Natural killer cell (primary cell): ENCODE measurements at regions not wholly inside any gene's neighbourhood (a gene's known extent, or its start where the extent isn't known, plus 50 kb on each side); places are given as distances from the start of the nearest gene placed in this dataset.

Experiments used
- ATAC-seq, 3 donors: fragments of 150-1000 bp in 2 of 3; fragments of 200-7000 bp in 1 of 3; cut with Tn5 transposase; 1 replicate in 1 of 3; 2 replicates in 2 of 3; pipeline ENCODE4 v1.10.0; 2021; ENCODE audit warnings: mild to moderate bottlenecking in 2 of 3, moderate library complexity in 2 of 3
- DNase-seq, 2 donors: peaks; one replicate each; pipeline versions ENCODE4 v3.0.0 to v3.0.0-alpha.2; 2013 to 2021; ENCODE audit warnings: mixed read lengths in 1 of 2
- H3K27ac ChIP-seq: one replicate; pipeline ENCODE4 v1.5.1; 2013; ENCODE audit warnings: mild to moderate bottlenecking, low read length
- H3K27me3 ChIP-seq: one replicate; pipeline ENCODE4 v1.6.1; 2013; ENCODE audit warnings: low read length; ENCODE audit not compliant: control insufficient read depth, insufficient read depth
- H3K36me3 ChIP-seq: one replicate; pipeline ENCODE4 v1.6.1; 2013; ENCODE audit warnings: low read length; ENCODE audit not compliant: control insufficient read depth, insufficient read depth
- H3K4me1 ChIP-seq: one replicate; pipeline ENCODE4 v1.6.1; 2013; ENCODE audit warnings: low read length; ENCODE audit not compliant: control insufficient read depth, insufficient read depth
- H3K4me3 ChIP-seq: one replicate; pipeline ENCODE4 v1.5.1; 2013; ENCODE audit warnings: low read length
- H3K9me3 ChIP-seq: one replicate; pipeline ENCODE4 v1.6.1; 2013; ENCODE audit warnings: low read length; ENCODE audit not compliant: control insufficient read depth, insufficient read depth
- H3K27ac Mint-ChIP-seq, 2 donors: one replicate each; pipeline ENCODE4 v1.8.0; 2022; ENCODE audit warnings: mild to moderate bottlenecking in 2 of 2, mixed read lengths in 2 of 2, moderate library complexity in 1 of 2
- H3K27me3 Mint-ChIP-seq, 2 donors: one replicate each; pipeline ENCODE4 v1.8.0; 2022; ENCODE audit warnings: low read depth in 2 of 2, mixed read lengths in 2 of 2
- H3K36me3 Mint-ChIP-seq: one replicate; pipeline ENCODE4 v1.8.0; 2022; ENCODE audit warnings: mixed read lengths
- H3K4me1 Mint-ChIP-seq, 2 donors: one replicate each; pipeline ENCODE4 v1.8.0; 2022; ENCODE audit warnings: mixed read lengths in 2 of 2
- H3K4me3 Mint-ChIP-seq: one replicate; pipeline ENCODE4 v1.8.0; 2022; ENCODE audit warnings: mild to moderate bottlenecking, moderate library complexity, mixed read lengths
- H3K9me3 Mint-ChIP-seq, 2 donors: one replicate each; pipeline ENCODE4 v1.8.0; 2022; ENCODE audit warnings: mixed read lengths in 2 of 2
- CTCF ChIP-seq: fragments of 200-600 bp; IDR thresholded peaks from one replicate; pipeline ENCODE4 v1.8.0; 2022; ENCODE audit warnings: antibody characterized with exemption
- WGBS: methylation state at CpG from one replicate; pipeline ENCODE4 v1.1.7; 2013; ENCODE audit warnings: missing lambda C conversion rate; ENCODE audit not compliant: insufficient coverage; 5-methylcytosine and 5-hydroxymethylcytosine counted together
- intact Hi-C: fragments of 100-400 bp; cut with micrococcal nuclease; formaldehyde crosslinking; loops from one replicate; pipeline ENCODE4 v1.14.2; 2022

- Mint-ChIP-seq H3K4me1 (no peaks in the 10 kb centered on the region), H3K36me3 (no peaks in the 10 kb centered on the region), H3K27ac (no peak overlapping the region), H3K4me3 (no peak overlapping the region), H3K27me3 (no peaks in the 10 kb centered on the region), H3K9me3 (peaks cover 0 to 3% of the 10 kb centered on the region in 2 donors)
- ATAC-seq (no peak), DNase-seq (peak in 1 of 2 donors; percentile 41)
- TF ChIP-seq CTCF = no peak
- Histone ChIP-seq H3K9me3 (no peaks in the 10 kb centered on the region), H3K4me1 (no peaks in the 10 kb centered on the region), H3K27ac (no peak overlapping the region), H3K4me3 (no peak overlapping the region), H3K36me3 (no peaks in the 10 kb centered on the region), H3K27me3 (no peaks in the 10 kb centered on the region)
- WGBS = 0% methylated on average over 2 of the region's 2 CpGs
- intact Hi-C loops = no loop called here
Measured at GRCh38 chr6:101011186-101011585, 130.1 kb upstream of the ASCC3 start.

DNA sequence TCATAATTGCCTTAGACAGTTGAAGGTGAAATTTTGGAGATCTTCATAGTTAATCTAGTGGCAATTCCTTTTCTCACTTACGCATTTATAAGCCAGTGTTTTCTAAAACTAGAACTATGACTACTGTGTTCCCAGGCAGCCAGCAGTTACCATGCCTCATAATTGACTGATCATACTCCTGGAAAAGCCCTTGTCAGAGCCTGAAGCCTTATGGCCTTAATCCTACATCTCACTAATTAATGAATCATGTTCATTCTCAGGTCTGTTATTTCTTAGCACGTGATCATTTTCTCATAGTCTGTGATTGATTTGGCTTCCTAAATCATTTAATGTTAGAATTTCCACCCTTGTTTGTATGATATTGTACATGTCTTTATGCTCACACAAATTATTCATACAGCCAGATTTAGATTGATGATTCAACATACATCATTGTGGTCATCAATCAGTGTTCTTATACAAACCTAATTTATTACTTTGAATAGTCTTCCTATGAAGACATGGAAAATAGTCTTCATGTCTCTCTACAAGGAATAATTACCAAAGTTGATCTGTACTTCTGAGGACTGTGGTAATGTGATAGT lies 132.6 kb upstream of the ASCC3 start:
- ATAC-seq (no peak), DNase-seq (no peak)
- Histone ChIP-seq H3K4me3 (no peak overlapping the region), H3K9me3 (no peaks in the 10 kb centered on the region), H3K36me3 (no peaks in the 10 kb centered on the region), H3K27me3 (no peaks in the 10 kb centered on the region), H3K4me1 (no peaks in the 10 kb centered on the region), H3K27ac (no peak overlapping the region)
- Mint-ChIP-seq H3K27me3 (no peaks in the 10 kb centered on the region), H3K9me3 (peaks cover 3 to 8% of the 10 kb centered on the region in 2 donors), H3K27ac (no peak overlapping the region), H3K4me1 (no peaks in the 10 kb centered on the region), H3K4me3 (no peak overlapping the region), H3K36me3 (no peaks in the 10 kb centered on the region)
- intact Hi-C loops = no loop called here
- 100% methylated on average over 1 of the region's 2 CpGs for WGBS
- TF ChIP-seq CTCF = no peak

DNA sequence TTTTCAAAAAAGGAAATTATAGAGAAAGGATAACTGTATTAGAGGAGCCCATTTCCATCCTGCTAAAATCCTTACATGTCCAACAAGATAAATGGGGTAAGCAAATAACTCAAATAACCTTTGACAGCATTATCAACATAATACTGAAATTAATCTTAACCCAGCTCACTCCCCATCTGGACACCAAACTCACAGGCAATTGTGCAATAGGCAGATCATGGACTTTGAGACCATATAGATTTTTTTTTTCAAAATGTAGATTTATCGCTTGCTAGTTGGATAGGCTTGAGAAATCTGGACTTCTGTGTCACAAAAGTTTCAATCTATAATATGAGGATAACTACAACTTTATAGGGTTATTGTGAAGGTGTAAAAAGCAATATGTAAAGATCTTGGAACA lies 134.4 kb upstream of the ASCC3 start:
- Histone ChIP-seq H3K9me3 (no peaks in the 10 kb centered on the region), H3K27me3 (no peaks in the 10 kb centered on the region), H3K27ac (no peak overlapping the region), H3K36me3 (no peaks in the 10 kb centered on the region), H3K4me1 (no peaks in the 10 kb centered on the region), H3K4me3 (no peak overlapping the region)
- Mint-ChIP-seq H3K27me3 (no peaks in the 10 kb centered on the region), H3K4me1 (no peaks in the 10 kb centered on the region), H3K36me3 (no peaks in the 10 kb centered on the region), H3K4me3 (no peak overlapping the region), H3K9me3 (peaks cover 5 to 8% of the 10 kb centered on the region in 2 donors), H3K27ac (no peak overlapping the region)
- DNase-seq = no peak
- no CpG with 5 or more reads among the region's 1 CpG for WGBS
- TF ChIP-seq CTCF = no peak
- ATAC-seq = no peak
- intact Hi-C loops = no loop called here

DNA sequence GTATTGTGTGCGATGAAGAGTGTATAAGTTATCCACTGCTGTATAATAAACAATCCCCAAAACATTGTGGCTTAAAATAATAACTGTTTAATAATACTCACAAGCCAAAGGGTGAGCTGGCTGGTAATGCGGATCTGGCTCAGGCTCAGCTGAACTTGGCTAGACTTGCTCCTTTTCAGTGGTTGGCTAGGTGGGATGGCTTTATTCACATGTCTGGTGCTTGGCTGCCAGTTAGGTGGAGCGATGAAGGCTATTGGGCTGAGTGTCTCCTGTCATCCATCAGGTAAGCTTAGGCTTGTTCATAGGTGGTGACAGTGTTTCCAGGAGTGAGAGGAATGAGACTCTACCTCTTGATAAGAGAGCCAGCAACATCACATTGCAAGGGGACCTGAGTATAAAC lies 135.0 kb upstream of the ASCC3 start:
- ATAC-seq = no peak
- Histone ChIP-seq H3K4me1 (no peaks in the 10 kb centered on the region), H3K27me3 (no peaks in the 10 kb centered on the region), H3K27ac (no peak overlapping the region), H3K36me3 (no peaks in the 10 kb centered on the region), H3K4me3 (no peak overlapping the region), H3K9me3 (no peaks in the 10 kb centered on the region)
- H3K4me1 Mint-ChIP-seq = no peaks in the 10 kb centered on the region
- H3K27ac Mint-ChIP-seq = no peak overlapping the region
- H3K9me3 Mint-ChIP-seq = peaks cover 7 to 10% of the 10 kb centered on the region in 2 donors
- intact Hi-C loops = no loop called here
- no peak for DNase-seq
- H3K27me3 Mint-ChIP-seq = no peaks in the 10 kb centered on the region
- H3K36me3 Mint-ChIP-seq = no peaks in the 10 kb centered on the region
- WGBS = 100% methylated on average over 2 of the region's 3 CpGs
- no peak for TF ChIP-seq CTCF
- no peak overlapping the region for H3K4me3 Mint-ChIP-seq
